ENCODE measurements at regions not wholly inside any gene's neighbourhood (a gene's known extent, or its start where the extent isn't known, plus 50 kb on each side); places are given as distances from the start of the nearest gene placed in this dataset.

DNA sequence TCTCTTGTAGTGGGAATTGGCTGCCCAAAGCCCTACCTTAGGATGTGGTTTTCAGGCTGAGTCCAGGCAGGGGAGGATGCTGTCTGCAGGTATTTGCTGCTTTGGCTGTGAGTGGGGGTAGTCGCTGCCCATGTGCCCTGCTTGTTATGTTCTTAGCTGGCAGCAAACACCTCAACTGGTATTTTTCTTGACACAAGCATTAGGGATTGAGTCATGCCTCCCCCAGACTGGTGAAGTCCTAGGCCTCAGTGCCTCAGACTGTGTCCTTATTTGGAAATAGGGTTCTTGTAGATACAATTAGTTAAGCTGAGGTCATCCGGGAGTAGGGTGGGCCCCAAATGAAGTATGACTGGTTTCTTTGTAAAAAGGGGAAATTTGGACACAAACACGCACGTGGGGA, 808.3 kb upstream of the EEF2KMT start:
- in situ Hi-C loops (cut with MboI; ENCODE audit: low pct_ligation_motif_present in 1 of 4, low pct_unique_long_range_greater_than_20kb in 1 of 4, low sequenced_read_pairs in 3 of 4) (no loop called here), intact Hi-C loops (cut with DNase I; ENCODE audit: low total_unique reads) (no loop called here)
- TF ChIP-seq POLR2AphosphoS5 (IDR thresholded peaks at IDR 0.05) (no peak), EP300 (IDR thresholded peaks at IDR 0.05; ENCODE audit: low read depth) (no peak), POLR2A (IDR thresholded peaks at IDR 0.05) (no peak)
- TF ChIP-seq, protein P1, sequence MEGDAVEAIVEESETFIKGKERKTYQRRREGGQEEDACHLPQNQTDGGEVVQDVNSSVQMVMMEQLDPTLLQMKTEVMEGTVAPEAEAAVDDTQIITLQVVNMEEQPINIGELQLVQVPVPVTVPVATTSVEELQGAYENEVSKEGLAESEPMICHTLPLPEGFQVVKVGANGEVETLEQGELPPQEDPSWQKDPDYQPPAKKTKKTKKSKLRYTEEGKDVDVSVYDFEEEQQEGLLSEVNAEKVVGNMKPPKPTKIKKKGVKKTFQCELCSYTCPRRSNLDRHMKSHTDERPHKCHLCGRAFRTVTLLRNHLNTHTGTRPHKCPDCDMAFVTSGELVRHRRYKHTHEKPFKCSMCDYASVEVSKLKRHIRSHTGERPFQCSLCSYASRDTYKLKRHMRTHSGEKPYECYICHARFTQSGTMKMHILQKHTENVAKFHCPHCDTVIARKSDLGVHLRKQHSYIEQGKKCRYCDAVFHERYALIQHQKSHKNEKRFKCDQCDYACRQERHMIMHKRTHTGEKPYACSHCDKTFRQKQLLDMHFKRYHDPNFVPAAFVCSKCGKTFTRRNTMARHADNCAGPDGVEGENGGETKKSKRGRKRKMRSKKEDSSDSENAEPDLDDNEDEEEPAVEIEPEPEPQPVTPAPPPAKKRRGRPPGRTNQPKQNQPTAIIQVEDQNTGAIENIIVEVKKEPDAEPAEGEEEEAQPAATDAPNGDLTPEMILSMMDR (IDR thresholded peaks at IDR 0.05): no peak
- H3K9me3 ChIP-seq: no peaks in the 10 kb centered on the region
- H3K36me3 ChIP-seq: no peaks in the 10 kb centered on the region
- H3K27ac ChIP-seq: no peak overlapping the region
- 72 to 87% methylated on average over 3 to 4 of the region's 4 CpGs for WGBS, 2 donors (ENCODE audit: low coverage in 1 of 2)
- no peak for DNase-seq
- no peak overlapping the region for H3K4me3 ChIP-seq
- no peaks in the 10 kb centered on the region for H3K27me3 ChIP-seq
- H3K4me1 ChIP-seq: no peaks in the 10 kb centered on the region

DNA sequence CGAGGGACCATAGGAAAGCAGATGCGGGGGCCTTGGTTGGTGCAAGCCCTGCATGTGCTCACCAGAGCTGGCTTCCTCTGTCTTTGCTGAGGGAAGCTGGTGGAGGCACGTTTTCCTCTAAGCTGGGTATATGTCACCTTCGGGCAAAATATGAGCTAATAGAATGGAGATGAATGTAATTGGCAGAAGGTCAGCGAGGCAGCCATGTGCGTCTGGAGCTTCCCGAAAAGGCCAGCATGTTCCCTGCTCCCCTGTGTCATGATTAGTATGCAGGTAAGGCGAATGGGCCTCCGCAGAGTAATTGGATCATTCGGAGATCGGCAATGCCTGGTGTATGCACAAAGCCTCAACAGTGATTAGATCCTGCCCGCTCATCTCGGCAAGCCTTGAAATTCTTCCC, 806.2 kb upstream of the EEF2KMT start:
- WGBS, 2 donors (ENCODE audit: low coverage in 1 of 2): 83 to 86% methylated on average over 10 to 13 of the region's 13 CpGs
- TF ChIP-seq POLR2AphosphoS5 (IDR thresholded peaks at IDR 0.05) (no peak), POLR2A (IDR thresholded peaks at IDR 0.05) (no peak), EP300 (IDR thresholded peaks at IDR 0.05; ENCODE audit: low read depth) (no peak)
- TF ChIP-seq, protein P1 (IDR thresholded peaks at IDR 0.05): no peak
- no peaks in the 10 kb centered on the region for H3K9me3 ChIP-seq
- no peaks in the 10 kb centered on the region for H3K27me3 ChIP-seq
- in situ Hi-C loops (cut with MboI; ENCODE audit: low pct_ligation_motif_present in 1 of 4, low pct_unique_long_range_greater_than_20kb in 1 of 4, low sequenced_read_pairs in 3 of 4): no loop called here
- H3K4me3 ChIP-seq: no peak overlapping the region
- H3K36me3 ChIP-seq: no peaks in the 10 kb centered on the region
- intact Hi-C loops (cut with DNase I; ENCODE audit: low total_unique reads): no loop called here
- no peaks in the 10 kb centered on the region for H3K4me1 ChIP-seq
- DNase-seq: no peak
- no peak overlapping the region for H3K27ac ChIP-seq

DNA sequence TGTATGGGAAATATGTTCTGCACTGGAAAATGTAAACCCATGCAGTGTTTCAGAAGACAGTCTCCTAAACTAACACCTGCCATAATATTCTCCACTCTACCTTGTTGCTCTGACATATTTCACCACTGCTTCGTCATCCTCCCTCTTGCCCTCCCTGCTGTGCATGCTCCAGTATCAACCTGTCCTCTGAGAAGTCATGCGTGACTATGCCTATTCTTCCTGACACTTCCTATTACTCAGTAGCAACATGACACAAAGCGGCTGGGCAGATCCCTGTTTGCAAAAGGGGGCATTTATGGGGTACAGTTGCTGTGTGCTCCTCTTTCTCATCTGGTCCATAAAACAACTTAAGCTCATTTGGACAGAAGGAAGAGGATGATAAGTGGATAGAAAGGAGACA, 805.6 kb upstream of the EEF2KMT start:
- H3K27me3 ChIP-seq: no peaks in the 10 kb centered on the region
- H3K9me3 ChIP-seq: no peaks in the 10 kb centered on the region
- intact Hi-C loops (cut with DNase I; ENCODE audit: low total_unique reads) (no loop called here), in situ Hi-C loops (cut with MboI; ENCODE audit: low pct_ligation_motif_present in 1 of 4, low pct_unique_long_range_greater_than_20kb in 1 of 4, low sequenced_read_pairs in 3 of 4) (no loop called here)
- H3K27ac ChIP-seq: no peak overlapping the region
- 72 to 90% methylated on average over 2 to 3 of the region's 3 CpGs for WGBS, 2 donors (ENCODE audit: low coverage in 1 of 2)
- H3K36me3 ChIP-seq: no peaks in the 10 kb centered on the region
- no peaks in the 10 kb centered on the region for H3K4me1 ChIP-seq
- H3K4me3 ChIP-seq: no peak overlapping the region
- no peak for DNase-seq
- no peak for TF ChIP-seq EP300 (IDR thresholded peaks at IDR 0.05; ENCODE audit: low read depth)
- TF ChIP-seq, protein P1 (IDR thresholded peaks at IDR 0.05): no peak
- TF ChIP-seq POLR2AphosphoS5 (IDR thresholded peaks at IDR 0.05): no peak
- TF ChIP-seq POLR2A (IDR thresholded peaks at IDR 0.05): no peak

DNA sequence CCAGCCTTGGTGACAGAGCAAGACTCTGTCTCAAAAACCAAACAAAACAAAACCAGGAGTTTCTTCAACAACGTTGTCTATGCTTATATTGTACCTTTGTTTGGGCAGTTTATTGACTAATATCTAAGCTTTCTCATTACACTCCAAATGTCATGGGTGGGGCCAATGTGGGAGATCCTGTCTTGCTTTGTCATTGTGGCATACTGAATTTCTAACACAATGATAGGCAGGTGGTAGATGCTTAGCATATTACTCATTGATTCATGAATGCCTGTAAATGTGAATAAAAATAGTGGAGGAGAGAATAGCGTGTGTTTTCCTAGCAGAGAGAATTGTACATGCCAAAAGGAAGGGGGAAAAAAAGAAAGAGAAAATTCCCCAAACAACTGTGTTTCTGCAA, 802.5 kb upstream of the EEF2KMT start:
- Histone ChIP-seq H3K4me1 (no peaks in the 10 kb centered on the region), H3K36me3 (no peaks in the 10 kb centered on the region), H3K9me3 (no peaks in the 10 kb centered on the region), H3K4me3 (no peak overlapping the region), H3K27me3 (no peaks in the 10 kb centered on the region), H3K27ac (no peak overlapping the region)
- no peak for TF ChIP-seq EP300 (IDR thresholded peaks at IDR 0.05; ENCODE audit: low read depth)
- no peak for TF ChIP-seq POLR2A (IDR thresholded peaks at IDR 0.05)
- TF ChIP-seq POLR2AphosphoS5 (IDR thresholded peaks at IDR 0.05): no peak
- TF ChIP-seq, protein P1 (IDR thresholded peaks at IDR 0.05): no peak
- intact Hi-C loops (cut with DNase I; ENCODE audit: low total_unique reads) (no loop called here), in situ Hi-C loops (cut with MboI; ENCODE audit: low pct_ligation_motif_present in 1 of 4, low pct_unique_long_range_greater_than_20kb in 1 of 4, low sequenced_read_pairs in 3 of 4) (no loop called here)
- no peak for DNase-seq
- WGBS, 2 donors (ENCODE audit: low coverage in 1 of 2): 49 to 60% methylated on average over 2 of the region's 2 CpGs

Measured in transverse colon (tissue), 4 donors.